ENCODE measurements at regions not wholly inside any gene's neighbourhood (a gene's known extent, or its start where the extent isn't known, plus 50 kb on each side); places are given as distances from the start of the nearest gene placed in this dataset.

DNA sequence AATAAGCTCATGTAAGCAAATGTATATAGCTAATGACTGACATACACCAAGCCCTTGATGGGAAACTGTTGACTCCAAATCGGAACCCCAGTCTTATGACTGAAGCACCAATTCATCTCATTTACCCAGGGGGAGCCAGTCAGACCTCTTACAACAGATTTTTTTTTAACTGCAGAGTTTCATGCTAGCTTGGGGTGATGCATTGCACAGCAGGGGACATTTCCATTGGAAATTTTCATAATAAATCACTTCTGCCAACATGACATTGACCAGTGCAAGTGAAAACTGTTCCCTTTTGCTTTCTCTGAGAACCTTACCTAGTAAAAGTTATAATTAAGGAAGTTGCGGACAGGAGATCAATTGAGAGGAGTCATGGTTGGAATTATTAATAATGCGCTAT is 137.0 kb upstream of the VWC2 start:
- Histone ChIP-seq H3K27ac (no peak overlapping the region), H3K36me3 (ENCODE audit: insufficient read depth in 1 of 2, low read depth in 1 of 2) (no peaks in the 10 kb centered on the region), H3K4me3 (no peak overlapping the region), H3K27me3 (ENCODE audit: insufficient read depth in 3 of 3, low read length in 2 of 3) (no peaks in the 10 kb centered on the region), H3K9me3 (no peaks in the 10 kb centered on the region), H3K4me1 (no peaks in the 10 kb centered on the region)
- TF ChIP-seq, protein P1, sequence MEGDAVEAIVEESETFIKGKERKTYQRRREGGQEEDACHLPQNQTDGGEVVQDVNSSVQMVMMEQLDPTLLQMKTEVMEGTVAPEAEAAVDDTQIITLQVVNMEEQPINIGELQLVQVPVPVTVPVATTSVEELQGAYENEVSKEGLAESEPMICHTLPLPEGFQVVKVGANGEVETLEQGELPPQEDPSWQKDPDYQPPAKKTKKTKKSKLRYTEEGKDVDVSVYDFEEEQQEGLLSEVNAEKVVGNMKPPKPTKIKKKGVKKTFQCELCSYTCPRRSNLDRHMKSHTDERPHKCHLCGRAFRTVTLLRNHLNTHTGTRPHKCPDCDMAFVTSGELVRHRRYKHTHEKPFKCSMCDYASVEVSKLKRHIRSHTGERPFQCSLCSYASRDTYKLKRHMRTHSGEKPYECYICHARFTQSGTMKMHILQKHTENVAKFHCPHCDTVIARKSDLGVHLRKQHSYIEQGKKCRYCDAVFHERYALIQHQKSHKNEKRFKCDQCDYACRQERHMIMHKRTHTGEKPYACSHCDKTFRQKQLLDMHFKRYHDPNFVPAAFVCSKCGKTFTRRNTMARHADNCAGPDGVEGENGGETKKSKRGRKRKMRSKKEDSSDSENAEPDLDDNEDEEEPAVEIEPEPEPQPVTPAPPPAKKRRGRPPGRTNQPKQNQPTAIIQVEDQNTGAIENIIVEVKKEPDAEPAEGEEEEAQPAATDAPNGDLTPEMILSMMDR (IDR thresholded peaks at IDR 0.05): no peak
- ATAC-seq: no peak
- intact Hi-C loops (cut with DNase I): no loop called here
- 88 to 92% (median 88%) methylated on average over 3 of the region's 3 CpGs for WGBS, 3 donors
- DNase-seq: no peak

DNA sequence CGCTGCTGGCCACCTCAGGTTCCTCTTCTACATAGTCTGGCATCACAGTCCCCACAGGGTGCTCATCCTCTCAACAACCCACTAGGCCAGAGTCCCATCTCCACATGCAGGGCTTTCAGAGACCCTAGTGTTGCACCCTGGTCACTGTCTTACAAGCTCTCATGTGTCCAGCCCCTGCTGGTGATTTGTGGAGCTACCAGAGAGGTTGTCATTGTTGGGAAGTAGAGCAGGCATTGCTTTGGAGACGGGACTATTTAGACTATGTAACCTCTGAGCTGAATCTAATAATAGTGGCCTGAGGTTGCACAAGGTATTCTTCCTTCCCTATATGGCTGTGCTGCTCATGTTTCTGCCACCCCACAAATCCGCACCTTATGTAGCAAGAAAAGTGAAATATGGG is 135.3 kb upstream of the VWC2 start:
- WGBS, 3 donors: 77 to 85% (median 79%) methylated on average over 3 of the region's 3 CpGs
- intact Hi-C loops (cut with DNase I): no loop called here
- DNase-seq (no peak), ATAC-seq (peak in 1 of 4 donors; percentile 82)
- no peaks in the 10 kb centered on the region for H3K9me3 ChIP-seq
- H3K27ac ChIP-seq: no peak overlapping the region
- no peaks in the 10 kb centered on the region for H3K4me1 ChIP-seq
- H3K4me3 ChIP-seq: no peak overlapping the region
- H3K27me3 ChIP-seq (ENCODE audit: insufficient read depth in 3 of 3, low read length in 2 of 3): no peaks in the 10 kb centered on the region
- TF ChIP-seq, protein P1 (IDR thresholded peaks at IDR 0.05): no peak
- H3K36me3 ChIP-seq (ENCODE audit: insufficient read depth in 1 of 2, low read depth in 1 of 2): no peaks in the 10 kb centered on the region

DNA sequence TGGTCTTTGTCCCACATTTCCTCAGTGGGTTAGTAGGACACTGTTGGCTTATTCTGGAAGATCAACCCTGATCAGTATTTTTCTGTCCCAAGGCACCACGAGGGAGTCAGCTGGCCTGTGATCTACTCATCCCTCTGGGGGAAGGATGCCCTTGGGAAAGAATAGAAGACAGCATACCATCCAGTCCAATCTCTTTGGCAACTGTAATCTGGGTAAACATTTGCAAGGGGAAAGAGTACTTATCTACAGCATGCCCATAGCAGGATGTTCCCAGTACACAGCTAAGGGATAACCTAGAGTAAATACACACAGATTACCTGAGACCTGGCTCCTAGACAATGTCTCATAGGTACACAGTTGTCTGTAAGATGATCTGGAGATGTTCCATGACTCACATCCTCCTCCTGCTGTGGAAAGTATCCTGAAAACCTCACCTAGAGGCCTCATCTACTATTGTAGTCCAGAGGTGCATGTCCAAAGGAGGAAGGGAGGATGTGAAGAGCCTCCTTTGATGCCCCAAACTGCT is 134.3 kb upstream of the VWC2 start:
- DNase-seq: no peak
- Histone ChIP-seq H3K9me3 (no peaks in the 10 kb centered on the region), H3K4me3 (no peak overlapping the region), H3K36me3 (ENCODE audit: insufficient read depth in 1 of 2, low read depth in 1 of 2) (no peaks in the 10 kb centered on the region), H3K27ac (no peak overlapping the region), H3K4me1 (no peaks in the 10 kb centered on the region), H3K27me3 (ENCODE audit: insufficient read depth in 3 of 3, low read length in 2 of 3) (no peaks in the 10 kb centered on the region)
- no peak for ATAC-seq
- TF ChIP-seq, protein P1 (IDR thresholded peaks at IDR 0.05): no peak
- 35 to 39% (median 37%) methylated on average over 1 of the region's 1 CpG for WGBS, 3 donors
- intact Hi-C loops (cut with DNase I): no loop called here

GRCh38 chr7:49639808-49640207 is 133.6 kb upstream of the VWC2 start:
- Histone ChIP-seq H3K4me3 (no peak overlapping the region), H3K36me3 (ENCODE audit: insufficient read depth in 1 of 2, low read depth in 1 of 2) (no peaks in the 10 kb centered on the region), H3K27ac (no peak overlapping the region), H3K4me1 (no peaks in the 10 kb centered on the region), H3K27me3 (ENCODE audit: insufficient read depth in 3 of 3, low read length in 2 of 3) (no peaks in the 10 kb centered on the region), H3K9me3 (no peaks in the 10 kb centered on the region)
- DNase-seq: no peak
- TF ChIP-seq, protein P1 (IDR thresholded peaks at IDR 0.05): no peak
- intact Hi-C loops (cut with DNase I): no loop called here
- ATAC-seq: no peak
- 66 to 69% (median 67%) methylated on average over 2 of the region's 2 CpGs for WGBS, 3 donors

GRCh38 chr7:49643321-49643720 is 130.1 kb upstream of the VWC2 start:
- DNase-seq: no peak
- 16 to 45% (median 34%) methylated on average over 5 of the region's 5 CpGs for WGBS, 3 donors
- intact Hi-C loops (cut with DNase I): no loop called here

More at GRCh38 chr7:49643321-49643720, 130.1 kb upstream of the VWC2 start:
- H3K27me3 ChIP-seq (ENCODE audit: insufficient read depth in 3 of 3, low read length in 2 of 3): no peaks in the 10 kb centered on the region
- H3K4me1 ChIP-seq: no peaks in the 10 kb centered on the region
- H3K9me3 ChIP-seq: no peaks in the 10 kb centered on the region
- H3K4me3 ChIP-seq: no peak overlapping the region
- TF ChIP-seq, protein P1 (IDR thresholded peaks at IDR 0.05): no peak
- H3K27ac ChIP-seq: no peak overlapping the region
- no peak for ATAC-seq
- no peaks in the 10 kb centered on the region for H3K36me3 ChIP-seq (ENCODE audit: insufficient read depth in 1 of 2, low read depth in 1 of 2)

Measured in psoas muscle (tissue), 7 donors.